ENCODE measurements at regions not wholly inside any gene's neighbourhood (a gene's known extent, or its start where the extent isn't known, plus 50 kb on each side); places are given as distances from the start of the nearest gene placed in this dataset.

DNA sequence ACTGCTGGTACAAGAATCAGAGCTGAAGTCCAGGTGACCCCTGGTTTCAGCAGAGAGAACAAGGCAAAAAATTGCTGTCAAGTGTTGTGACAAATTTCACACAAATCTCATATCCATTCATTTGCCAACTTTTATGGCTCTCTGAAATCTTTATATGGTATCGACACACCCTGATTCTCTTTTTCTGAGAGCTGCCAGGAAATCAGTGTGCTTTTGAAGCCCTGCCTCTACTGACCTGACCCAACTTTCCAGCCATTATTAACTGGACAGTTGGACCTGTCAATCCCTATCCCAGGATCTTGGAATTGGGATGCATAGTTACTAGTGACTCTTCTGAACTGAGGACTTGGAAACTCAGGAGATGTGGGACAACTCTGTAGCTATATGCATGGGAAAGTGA lies 288.2 kb upstream of the GADL1 start:
- no peak for TF ChIP-seq POLR2A (IDR thresholded peaks at IDR 0.05)
- TF ChIP-seq, protein P1, sequence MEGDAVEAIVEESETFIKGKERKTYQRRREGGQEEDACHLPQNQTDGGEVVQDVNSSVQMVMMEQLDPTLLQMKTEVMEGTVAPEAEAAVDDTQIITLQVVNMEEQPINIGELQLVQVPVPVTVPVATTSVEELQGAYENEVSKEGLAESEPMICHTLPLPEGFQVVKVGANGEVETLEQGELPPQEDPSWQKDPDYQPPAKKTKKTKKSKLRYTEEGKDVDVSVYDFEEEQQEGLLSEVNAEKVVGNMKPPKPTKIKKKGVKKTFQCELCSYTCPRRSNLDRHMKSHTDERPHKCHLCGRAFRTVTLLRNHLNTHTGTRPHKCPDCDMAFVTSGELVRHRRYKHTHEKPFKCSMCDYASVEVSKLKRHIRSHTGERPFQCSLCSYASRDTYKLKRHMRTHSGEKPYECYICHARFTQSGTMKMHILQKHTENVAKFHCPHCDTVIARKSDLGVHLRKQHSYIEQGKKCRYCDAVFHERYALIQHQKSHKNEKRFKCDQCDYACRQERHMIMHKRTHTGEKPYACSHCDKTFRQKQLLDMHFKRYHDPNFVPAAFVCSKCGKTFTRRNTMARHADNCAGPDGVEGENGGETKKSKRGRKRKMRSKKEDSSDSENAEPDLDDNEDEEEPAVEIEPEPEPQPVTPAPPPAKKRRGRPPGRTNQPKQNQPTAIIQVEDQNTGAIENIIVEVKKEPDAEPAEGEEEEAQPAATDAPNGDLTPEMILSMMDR (IDR thresholded peaks at IDR 0.05), result no peak
